ENCODE measurements at regions not wholly inside any gene's neighbourhood (a gene's known extent, or its start where the extent isn't known, plus 50 kb on each side); places are given as distances from the start of the nearest gene placed in this dataset.

DNA sequence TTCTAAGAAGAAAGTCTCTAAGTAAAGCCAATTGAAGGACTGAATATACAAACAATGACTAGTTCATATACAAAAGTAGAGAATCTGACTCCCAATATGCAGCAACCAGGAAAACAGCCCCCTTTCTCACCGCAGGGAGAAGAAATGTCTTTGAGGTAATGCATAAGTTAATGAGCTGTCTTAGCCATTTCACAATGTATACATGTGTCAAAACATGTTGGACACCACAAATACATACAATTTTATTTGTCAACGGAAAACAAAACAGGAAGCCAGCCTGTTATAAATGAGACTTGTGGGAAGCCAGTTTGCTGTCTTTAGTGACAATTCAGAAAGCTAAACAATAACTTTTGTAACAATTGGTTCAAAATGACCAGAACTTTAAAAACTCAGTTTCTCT is 389.2 kb downstream of the CBLN2 start:
- H3K9me3 Mint-ChIP-seq (ENCODE audit: unreplicated experiment), result no peaks in the 10 kb centered on the region
- H3K4me1 Mint-ChIP-seq (ENCODE audit: low read depth, unreplicated experiment), result no peaks in the 10 kb centered on the region
- no peak overlapping the region for H3K27ac Mint-ChIP-seq (ENCODE audit: unreplicated experiment)
- H3K36me3 Mint-ChIP-seq (ENCODE audit: unreplicated experiment), result no peaks in the 10 kb centered on the region
- TF ChIP-seq, protein P1, sequence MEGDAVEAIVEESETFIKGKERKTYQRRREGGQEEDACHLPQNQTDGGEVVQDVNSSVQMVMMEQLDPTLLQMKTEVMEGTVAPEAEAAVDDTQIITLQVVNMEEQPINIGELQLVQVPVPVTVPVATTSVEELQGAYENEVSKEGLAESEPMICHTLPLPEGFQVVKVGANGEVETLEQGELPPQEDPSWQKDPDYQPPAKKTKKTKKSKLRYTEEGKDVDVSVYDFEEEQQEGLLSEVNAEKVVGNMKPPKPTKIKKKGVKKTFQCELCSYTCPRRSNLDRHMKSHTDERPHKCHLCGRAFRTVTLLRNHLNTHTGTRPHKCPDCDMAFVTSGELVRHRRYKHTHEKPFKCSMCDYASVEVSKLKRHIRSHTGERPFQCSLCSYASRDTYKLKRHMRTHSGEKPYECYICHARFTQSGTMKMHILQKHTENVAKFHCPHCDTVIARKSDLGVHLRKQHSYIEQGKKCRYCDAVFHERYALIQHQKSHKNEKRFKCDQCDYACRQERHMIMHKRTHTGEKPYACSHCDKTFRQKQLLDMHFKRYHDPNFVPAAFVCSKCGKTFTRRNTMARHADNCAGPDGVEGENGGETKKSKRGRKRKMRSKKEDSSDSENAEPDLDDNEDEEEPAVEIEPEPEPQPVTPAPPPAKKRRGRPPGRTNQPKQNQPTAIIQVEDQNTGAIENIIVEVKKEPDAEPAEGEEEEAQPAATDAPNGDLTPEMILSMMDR (IDR thresholded peaks at IDR 0.05; ENCODE audit: partially characterized antibody, unreplicated experiment), result no peak
- no peak for DNase-seq
- no peak overlapping the region for H3K4me3 Mint-ChIP-seq (ENCODE audit: unreplicated experiment)
- H3K27me3 Mint-ChIP-seq (ENCODE audit: unreplicated experiment), result no peaks in the 10 kb centered on the region

DNA sequence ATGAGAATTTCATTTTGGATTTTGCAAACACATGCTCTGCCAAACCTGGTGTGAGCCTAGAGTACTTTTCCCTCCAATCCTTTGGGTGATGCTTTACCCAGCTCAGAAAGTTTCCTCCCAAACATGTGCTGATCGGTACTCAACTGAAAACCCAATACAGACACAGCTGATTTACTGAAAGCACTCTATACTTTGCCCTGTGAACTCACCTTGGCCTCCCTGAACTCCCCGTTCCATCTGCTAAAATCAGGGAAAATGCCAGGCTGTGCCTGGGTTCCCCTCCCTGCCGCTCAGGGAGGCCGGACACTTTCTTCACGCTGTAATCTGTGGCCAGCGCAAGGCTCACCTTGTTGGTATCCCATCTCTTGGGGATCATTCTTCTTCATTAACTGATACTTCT is 391.2 kb downstream of the CBLN2 start:
- Mint-ChIP-seq H3K27ac (ENCODE audit: unreplicated experiment) (no peak overlapping the region), H3K36me3 (ENCODE audit: unreplicated experiment) (no peaks in the 10 kb centered on the region), H3K9me3 (ENCODE audit: unreplicated experiment) (no peaks in the 10 kb centered on the region), H3K27me3 (ENCODE audit: unreplicated experiment) (no peaks in the 10 kb centered on the region), H3K4me1 (ENCODE audit: low read depth, unreplicated experiment) (no peaks in the 10 kb centered on the region), H3K4me3 (ENCODE audit: unreplicated experiment) (no peak overlapping the region)
- TF ChIP-seq, protein P1 (IDR thresholded peaks at IDR 0.05; ENCODE audit: partially characterized antibody, unreplicated experiment), result no peak
- DNase-seq, result no peak

DNA sequence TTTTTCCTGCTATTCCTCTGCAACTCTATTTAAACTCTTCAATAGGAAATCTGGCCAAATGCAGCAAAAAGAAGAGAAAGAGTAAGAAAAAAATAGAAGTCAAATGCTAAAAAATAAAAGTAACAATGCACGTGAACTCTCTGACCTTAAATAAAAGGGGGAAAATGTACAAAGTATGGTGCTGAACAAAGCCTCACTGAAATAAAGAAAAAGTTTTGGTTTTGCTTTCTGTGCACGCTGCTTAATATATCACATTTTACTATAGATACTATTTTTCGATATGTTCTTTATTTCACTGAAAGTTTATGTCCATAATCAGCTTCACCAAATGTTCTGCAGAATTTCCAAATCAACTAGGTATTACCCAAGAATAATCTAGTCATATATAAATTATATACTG is 396.3 kb downstream of the CBLN2 start:
- Mint-ChIP-seq H3K4me1 (ENCODE audit: low read depth, unreplicated experiment) (no peaks in the 10 kb centered on the region), H3K27me3 (ENCODE audit: unreplicated experiment) (no peaks in the 10 kb centered on the region), H3K9me3 (ENCODE audit: unreplicated experiment) (no peaks in the 10 kb centered on the region), H3K36me3 (ENCODE audit: unreplicated experiment) (no peaks in the 10 kb centered on the region), H3K4me3 (ENCODE audit: unreplicated experiment) (no peak overlapping the region), H3K27ac (ENCODE audit: unreplicated experiment) (no peak overlapping the region)
- DNase-seq, result no peak
- TF ChIP-seq, protein P1 (IDR thresholded peaks at IDR 0.05; ENCODE audit: partially characterized antibody, unreplicated experiment), result no peak

DNA sequence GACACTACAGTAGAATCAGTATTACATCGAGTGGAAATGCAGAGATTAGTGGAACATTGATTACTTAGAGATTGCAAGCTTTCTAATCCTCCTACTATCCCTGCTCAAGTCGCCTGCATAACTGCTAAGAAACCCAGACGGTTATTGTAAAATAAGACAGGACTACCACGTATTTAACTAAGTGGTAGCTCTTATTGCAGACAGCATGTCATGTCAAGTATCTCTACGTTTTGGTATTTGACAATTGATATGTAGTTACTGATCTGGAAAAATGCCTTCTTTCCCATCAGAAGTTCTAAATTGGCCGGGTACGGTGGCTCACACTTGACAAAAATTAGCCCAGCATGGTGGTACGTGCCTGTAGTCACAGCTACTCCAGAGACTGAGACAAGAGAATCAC is 404.1 kb downstream of the CBLN2 start:
- no peak overlapping the region for H3K4me3 Mint-ChIP-seq (ENCODE audit: unreplicated experiment)
- H3K27ac Mint-ChIP-seq (ENCODE audit: unreplicated experiment), result no peak overlapping the region
- H3K36me3 Mint-ChIP-seq (ENCODE audit: unreplicated experiment), result no peaks in the 10 kb centered on the region
- TF ChIP-seq, protein P1 (IDR thresholded peaks at IDR 0.05; ENCODE audit: partially characterized antibody, unreplicated experiment), result no peak
- no peak for DNase-seq
- H3K4me1 Mint-ChIP-seq (ENCODE audit: low read depth, unreplicated experiment), result no peaks in the 10 kb centered on the region
- no peaks in the 10 kb centered on the region for H3K9me3 Mint-ChIP-seq (ENCODE audit: unreplicated experiment)
- H3K27me3 Mint-ChIP-seq (ENCODE audit: unreplicated experiment), result no peaks in the 10 kb centered on the region

DNA sequence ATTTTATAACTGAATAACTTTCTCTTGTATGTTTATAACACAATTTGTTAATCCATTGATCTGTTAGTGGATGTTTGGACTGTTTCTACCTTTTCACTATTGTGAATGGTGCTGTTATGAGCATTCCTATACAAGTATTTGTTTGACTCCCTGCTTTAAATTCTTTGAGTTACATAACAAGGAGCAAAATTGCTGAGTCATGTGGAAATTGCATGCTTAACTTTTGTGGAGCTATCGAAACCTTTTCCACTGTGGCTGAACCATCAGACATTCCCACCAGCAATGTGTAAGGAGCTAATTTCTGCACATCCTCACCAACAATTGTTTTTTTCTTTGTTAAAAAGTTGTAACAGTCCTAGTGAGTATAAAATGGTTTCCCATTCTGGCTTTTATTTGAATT is 415.5 kb downstream of the CBLN2 start:
- Mint-ChIP-seq H3K27ac (ENCODE audit: unreplicated experiment) (no peak overlapping the region), H3K36me3 (ENCODE audit: unreplicated experiment) (no peaks in the 10 kb centered on the region), H3K4me3 (ENCODE audit: unreplicated experiment) (no peak overlapping the region)

More for the DNA sequence above, 415.5 kb downstream of the CBLN2 start:
- Mint-ChIP-seq H3K27me3 (ENCODE audit: unreplicated experiment) (no peaks in the 10 kb centered on the region), H3K9me3 (ENCODE audit: unreplicated experiment) (no peaks in the 10 kb centered on the region), H3K4me1 (ENCODE audit: low read depth, unreplicated experiment) (no peaks in the 10 kb centered on the region)
- TF ChIP-seq, protein P1 (IDR thresholded peaks at IDR 0.05; ENCODE audit: partially characterized antibody, unreplicated experiment), result no peak
- no peak for DNase-seq
